ENCODE measurements at regions not wholly inside any gene's neighbourhood (a gene's known extent, or its start where the extent isn't known, plus 50 kb on each side); places are given as distances from the start of the nearest gene placed in this dataset.
"Not testable (repeated sequence)": the region's sequence is repeated elsewhere in the genome, so short reads cannot be mapped to it uniquely, and the experiment has no call there.

DNA sequence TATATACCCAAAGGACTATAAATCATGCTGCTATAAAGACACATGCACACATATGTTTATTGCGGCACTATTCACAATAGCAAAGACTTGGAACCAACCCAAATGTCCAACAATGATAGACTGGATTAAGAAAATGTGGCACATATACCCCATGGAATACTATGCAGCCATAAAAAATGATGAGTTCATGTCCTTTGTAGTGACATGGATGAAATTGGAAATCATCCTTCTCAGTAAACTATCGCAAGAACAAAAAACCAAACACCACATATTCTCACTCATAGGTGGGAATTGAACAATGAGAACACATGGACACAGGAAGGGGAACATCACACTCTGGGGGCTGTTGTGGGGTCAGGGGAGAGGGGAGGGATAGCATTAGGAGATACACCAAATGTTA, 165.7 kb upstream of the KCNJ15 start:
- H3K9me3 Mint-ChIP-seq; H3K4me1 Mint-ChIP-seq (ENCODE audit: low read depth); DNase-seq (ENCODE audit: low spot score); H3K27ac Mint-ChIP-seq; H3K4me3 Mint-ChIP-seq; H3K27me3 Mint-ChIP-seq (ENCODE audit: insufficient read depth); H3K36me3 Mint-ChIP-seq (ENCODE audit: low read depth); intact Hi-C loops (cut with micrococcal nuclease): not testable (repeated sequence)

DNA sequence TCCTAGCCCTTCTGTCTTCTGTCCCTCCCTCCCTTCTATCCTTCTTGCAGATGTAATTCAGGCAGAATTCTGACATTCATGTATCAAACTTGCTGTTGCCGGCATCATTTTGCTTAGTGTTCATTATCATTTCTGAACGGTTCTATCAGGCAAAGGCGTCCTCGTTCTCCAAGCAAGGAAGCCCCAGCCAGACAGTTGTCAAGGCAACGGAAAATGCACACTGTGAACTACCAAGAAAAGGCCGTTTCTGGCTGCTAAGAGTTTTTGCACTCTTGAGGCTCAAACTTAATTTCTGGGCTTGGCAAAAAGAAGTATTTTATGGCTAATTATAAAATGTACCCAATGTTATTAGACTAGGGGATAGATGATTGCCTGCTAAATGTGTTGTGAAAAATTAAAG, 164.7 kb upstream of the KCNJ15 start:
- Mint-ChIP-seq H3K4me3 (no peak overlapping the region), H3K27me3 (ENCODE audit: insufficient read depth) (peaks cover 4% of the 10 kb centered on the region), H3K9me3 (no peaks in the 10 kb centered on the region), H3K27ac (no peak overlapping the region), H3K36me3 (ENCODE audit: low read depth) (no peaks in the 10 kb centered on the region), H3K4me1 (ENCODE audit: low read depth) (no peaks in the 10 kb centered on the region)
- intact Hi-C loops (cut with micrococcal nuclease): no loop called here
- no peak for DNase-seq (ENCODE audit: low spot score)

DNA sequence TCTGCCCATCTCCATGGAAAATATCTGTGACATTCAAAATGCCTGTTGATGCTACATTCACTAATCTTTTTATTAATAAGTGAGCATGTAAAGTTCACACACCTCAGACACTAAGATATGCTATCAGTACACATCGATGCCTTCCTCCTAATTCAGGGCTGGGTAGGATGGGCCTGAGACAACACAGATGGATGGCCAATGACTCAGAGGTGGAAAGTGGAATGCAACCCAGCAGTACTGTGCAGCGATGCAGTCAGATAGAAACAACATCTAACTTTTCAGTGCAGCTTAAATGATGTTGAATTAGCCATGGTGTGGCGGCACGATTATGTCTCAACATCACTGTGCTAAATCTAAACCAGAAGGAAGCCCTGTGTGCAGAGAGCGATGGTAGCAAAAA, 161.6 kb upstream of the KCNJ15 start:
- no peaks in the 10 kb centered on the region for H3K4me1 Mint-ChIP-seq (ENCODE audit: low read depth)
- H3K36me3 Mint-ChIP-seq (ENCODE audit: low read depth): no peaks in the 10 kb centered on the region
- no peak overlapping the region for H3K4me3 Mint-ChIP-seq
- no peak overlapping the region for H3K27ac Mint-ChIP-seq
- DNase-seq (ENCODE audit: low spot score): no peak
- peaks cover 2% of the 10 kb centered on the region for H3K27me3 Mint-ChIP-seq (ENCODE audit: insufficient read depth)
- H3K9me3 Mint-ChIP-seq: no peaks in the 10 kb centered on the region
- intact Hi-C loops (cut with micrococcal nuclease): no loop called here

DNA sequence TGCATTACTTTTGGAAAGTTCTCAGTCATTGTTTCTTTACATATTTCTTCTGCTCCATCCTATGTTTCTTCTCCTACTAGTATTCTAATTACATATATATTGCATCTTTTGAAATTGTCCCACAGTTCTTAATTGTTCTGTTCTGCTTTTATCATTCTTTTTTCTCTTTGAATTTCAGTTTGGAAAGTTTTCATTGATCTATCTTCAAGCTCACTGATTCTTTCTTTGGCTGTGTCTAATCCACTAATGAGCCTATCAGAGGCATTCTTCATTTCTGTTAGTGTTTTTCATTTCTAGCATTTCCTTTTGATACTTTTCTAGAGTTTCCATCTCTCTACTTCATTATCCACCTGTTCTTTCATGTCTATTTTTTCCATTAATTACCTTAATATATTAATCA, 159.0 kb upstream of the KCNJ15 start:
- Mint-ChIP-seq H3K36me3 (ENCODE audit: low read depth) (no peaks in the 10 kb centered on the region), H3K27ac (no peak overlapping the region), H3K9me3 (no peaks in the 10 kb centered on the region), H3K4me3 (no peak overlapping the region), H3K4me1 (ENCODE audit: low read depth) (no peaks in the 10 kb centered on the region), H3K27me3 (ENCODE audit: insufficient read depth) (peaks cover 3% of the 10 kb centered on the region)
- intact Hi-C loops (cut with micrococcal nuclease): no loop called here
- no peak for DNase-seq (ENCODE audit: low spot score)

DNA sequence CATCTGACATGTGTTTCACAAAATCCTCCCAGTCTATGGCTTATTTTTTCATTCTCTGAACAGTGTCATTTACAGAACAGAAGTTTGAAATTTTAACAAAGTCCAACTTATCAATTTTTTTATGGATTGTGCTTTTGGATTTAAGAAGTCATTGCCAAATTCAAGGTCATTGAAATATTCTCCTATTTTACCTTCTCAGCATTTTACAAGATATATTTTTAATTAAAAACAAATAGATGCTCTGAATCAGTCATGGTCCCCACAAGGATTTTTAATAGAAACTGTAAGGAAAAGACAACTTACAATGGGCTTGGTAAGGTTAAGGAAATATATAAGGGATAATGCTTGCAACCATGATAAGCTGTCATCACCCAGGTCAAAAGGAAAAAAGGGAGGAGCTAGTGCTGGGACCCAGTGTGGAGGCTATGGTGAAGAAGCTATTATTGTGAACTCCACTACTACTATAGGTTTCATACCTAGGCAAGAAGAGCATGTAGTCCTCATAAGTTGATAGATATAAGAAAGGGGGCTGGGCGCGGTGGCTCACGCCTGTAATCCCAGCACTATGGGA, 144.5 kb upstream of the KCNJ15 start:
- Mint-ChIP-seq H3K36me3 (ENCODE audit: low read depth) (no peaks in the 10 kb centered on the region), H3K4me3 (no peak overlapping the region), H3K4me1 (ENCODE audit: low read depth) (peaks cover 20% of the 10 kb centered on the region), H3K9me3 (peaks cover 4% of the 10 kb centered on the region), H3K27me3 (ENCODE audit: insufficient read depth) (peaks cover 1% of the 10 kb centered on the region), H3K27ac (no peak overlapping the region)
- no peak for DNase-seq (ENCODE audit: low spot score)
- intact Hi-C loops (cut with micrococcal nuclease): no loop called here

DNA sequence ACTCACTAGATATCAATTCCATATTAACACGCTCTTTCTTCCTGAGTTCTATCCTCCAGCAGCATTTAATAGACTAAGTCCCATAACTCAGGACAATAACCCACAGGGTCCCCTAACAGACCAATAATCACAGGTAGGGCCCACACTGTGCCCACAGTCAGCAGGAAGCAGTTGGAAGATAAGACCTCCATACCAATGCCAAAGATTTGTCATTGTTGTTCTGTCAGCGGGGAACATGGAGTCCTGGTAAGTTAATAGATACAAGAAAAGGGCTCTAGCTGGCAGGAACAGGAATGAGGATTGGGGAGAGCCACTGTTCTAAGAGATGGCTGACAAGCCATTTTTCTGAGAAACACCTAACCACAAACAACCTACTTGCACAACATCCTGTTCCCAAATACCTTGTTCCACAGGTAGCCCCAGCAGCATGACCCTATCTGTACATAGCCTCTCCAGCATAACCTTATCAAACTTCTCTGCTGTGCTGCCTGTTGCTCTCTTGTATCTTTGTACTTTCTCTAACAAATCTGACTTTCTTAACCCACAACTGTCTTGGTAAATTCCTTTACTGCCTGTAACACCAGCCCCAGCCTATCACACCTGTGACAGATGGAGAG, 142.0 kb upstream of the KCNJ15 start:
- H3K9me3 Mint-ChIP-seq: peaks cover 4% of the 10 kb centered on the region
- peaks cover 20% of the 10 kb centered on the region for H3K4me1 Mint-ChIP-seq (ENCODE audit: low read depth)
- intact Hi-C loops (cut with micrococcal nuclease): no loop called here
- H3K36me3 Mint-ChIP-seq (ENCODE audit: low read depth): no peaks in the 10 kb centered on the region
- no peak overlapping the region for H3K4me3 Mint-ChIP-seq
- H3K27ac Mint-ChIP-seq: no peak overlapping the region
- peaks cover 4% of the 10 kb centered on the region for H3K27me3 Mint-ChIP-seq (ENCODE audit: insufficient read depth)
- no peak for DNase-seq (ENCODE audit: low spot score)

DNA sequence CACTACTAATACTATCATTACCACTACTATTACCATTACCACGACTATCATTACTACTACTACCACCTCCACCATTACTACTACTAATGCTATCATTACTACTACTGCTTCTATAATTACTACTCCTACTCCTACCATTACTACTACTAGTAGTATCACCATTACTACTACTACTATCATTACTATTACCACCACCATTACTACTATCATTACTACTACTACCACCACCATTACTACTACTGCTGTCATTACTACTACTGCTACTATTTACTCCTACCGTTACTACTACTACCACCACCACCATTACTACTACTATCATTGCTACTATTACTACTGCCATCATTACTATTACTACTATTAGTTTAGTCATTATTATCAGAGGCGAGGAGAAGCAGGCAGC, 140.9 kb upstream of the KCNJ15 start:
- Mint-ChIP-seq H3K36me3 (ENCODE audit: low read depth) (no peaks in the 10 kb centered on the region), H3K4me3 (no peak overlapping the region), H3K9me3 (peaks cover 4% of the 10 kb centered on the region), H3K27ac (no peak overlapping the region), H3K4me1 (ENCODE audit: low read depth) (peaks cover 20% of the 10 kb centered on the region), H3K27me3 (ENCODE audit: insufficient read depth) (peaks cover 4% of the 10 kb centered on the region)
- intact Hi-C loops (cut with micrococcal nuclease): no loop called here
- no peak for DNase-seq (ENCODE audit: low spot score)

DNA sequence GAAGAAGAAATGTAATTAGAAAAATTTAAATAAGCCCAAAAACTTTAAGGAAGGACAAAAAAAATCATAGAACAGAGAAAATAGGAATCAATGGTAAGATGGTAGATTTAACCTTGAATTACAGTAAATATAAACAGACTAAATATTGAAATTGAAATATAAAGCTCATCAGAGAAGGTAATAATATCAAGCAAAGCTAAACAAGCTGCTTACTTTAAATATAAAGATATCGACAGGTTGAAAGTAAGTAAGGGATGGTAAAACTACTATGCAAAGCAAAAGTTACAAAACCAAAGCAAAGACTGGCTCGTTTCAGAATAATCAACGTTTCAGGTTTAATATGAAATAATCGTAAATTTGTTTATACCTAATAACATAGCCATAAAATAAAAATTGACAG, 137.0 kb upstream of the KCNJ15 start:
- DNase-seq (ENCODE audit: low spot score): no peak
- Mint-ChIP-seq H3K36me3 (ENCODE audit: low read depth) (no peaks in the 10 kb centered on the region), H3K4me1 (ENCODE audit: low read depth) (peaks cover 5% of the 10 kb centered on the region), H3K27me3 (ENCODE audit: insufficient read depth) (peaks cover 2% of the 10 kb centered on the region), H3K9me3 (no peaks in the 10 kb centered on the region), H3K4me3 (no peak overlapping the region), H3K27ac (no peak overlapping the region)
- intact Hi-C loops (cut with micrococcal nuclease): no loop called here

DNA sequence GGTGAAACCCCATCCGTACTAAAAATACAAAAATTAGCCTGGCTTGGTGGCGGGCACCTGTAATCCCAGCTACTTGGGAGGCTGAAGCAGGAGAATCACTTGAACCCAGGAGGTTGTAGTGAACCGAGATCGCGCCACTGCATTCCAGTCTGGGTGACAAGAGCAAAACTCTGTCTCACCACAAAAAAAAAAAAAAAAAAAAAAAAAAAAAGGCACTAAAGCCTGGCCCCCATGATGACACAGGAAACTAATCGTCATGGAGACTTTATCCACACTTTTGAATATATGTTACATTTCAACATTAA, 136.2 kb upstream of the KCNJ15 start:
- H3K4me3 Mint-ChIP-seq; DNase-seq (ENCODE audit: low spot score); H3K27me3 Mint-ChIP-seq (ENCODE audit: insufficient read depth); H3K4me1 Mint-ChIP-seq (ENCODE audit: low read depth); intact Hi-C loops (cut with micrococcal nuclease); H3K27ac Mint-ChIP-seq; H3K9me3 Mint-ChIP-seq; H3K36me3 Mint-ChIP-seq (ENCODE audit: low read depth): not testable (repeated sequence)

DNA sequence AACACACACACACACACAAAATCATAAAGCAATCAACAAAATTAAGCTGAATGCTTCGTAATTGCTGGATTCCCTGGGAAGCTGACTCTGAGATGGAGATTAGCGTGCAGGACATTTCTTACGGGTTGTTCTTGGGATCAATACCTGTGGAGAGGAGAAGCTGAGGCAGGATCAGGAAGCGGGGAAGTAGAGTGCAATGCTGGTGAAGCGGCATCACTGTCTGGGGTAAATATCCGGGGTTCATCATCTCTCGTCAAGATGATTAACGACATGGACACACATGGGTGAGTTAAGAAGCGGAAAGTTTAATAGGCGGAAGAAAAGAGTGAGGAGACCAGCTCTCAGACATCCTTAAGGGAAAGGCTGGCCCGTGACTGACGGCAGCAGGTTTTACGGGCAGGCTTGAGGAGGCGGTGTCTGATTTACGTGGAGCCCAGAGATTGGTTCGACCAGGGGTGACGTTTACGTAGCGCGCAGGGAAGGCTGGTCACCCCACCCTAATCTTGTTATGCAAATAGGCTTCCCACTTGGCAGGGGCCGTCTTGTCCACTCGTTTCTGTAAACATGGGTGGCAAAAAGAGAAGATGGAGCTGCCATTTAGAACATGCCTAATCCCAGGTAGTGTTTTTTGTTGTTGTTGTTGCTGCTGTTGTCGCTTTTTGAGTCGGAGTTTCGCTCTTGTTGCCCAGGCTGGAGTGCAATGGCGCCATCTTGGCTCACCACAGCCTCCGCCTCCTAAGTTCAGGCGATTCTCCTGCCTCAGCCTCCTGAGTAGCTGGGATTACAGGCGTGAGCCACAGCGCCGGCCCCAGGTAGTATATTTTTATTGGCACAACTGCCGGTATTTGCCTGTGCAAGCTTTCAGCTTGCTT, 135.6 kb upstream of the KCNJ15 start:
- Mint-ChIP-seq H3K27ac (no peak overlapping the region), H3K27me3 (ENCODE audit: insufficient read depth) (peaks cover 6% of the 10 kb centered on the region), H3K9me3 (no peaks in the 10 kb centered on the region), H3K4me3 (no peak overlapping the region), H3K4me1 (ENCODE audit: low read depth) (no peaks in the 10 kb centered on the region), H3K36me3 (ENCODE audit: low read depth) (no peaks in the 10 kb centered on the region)
- intact Hi-C loops (cut with micrococcal nuclease): no loop called here
- DNase-seq (ENCODE audit: low spot score): no peak

DNA sequence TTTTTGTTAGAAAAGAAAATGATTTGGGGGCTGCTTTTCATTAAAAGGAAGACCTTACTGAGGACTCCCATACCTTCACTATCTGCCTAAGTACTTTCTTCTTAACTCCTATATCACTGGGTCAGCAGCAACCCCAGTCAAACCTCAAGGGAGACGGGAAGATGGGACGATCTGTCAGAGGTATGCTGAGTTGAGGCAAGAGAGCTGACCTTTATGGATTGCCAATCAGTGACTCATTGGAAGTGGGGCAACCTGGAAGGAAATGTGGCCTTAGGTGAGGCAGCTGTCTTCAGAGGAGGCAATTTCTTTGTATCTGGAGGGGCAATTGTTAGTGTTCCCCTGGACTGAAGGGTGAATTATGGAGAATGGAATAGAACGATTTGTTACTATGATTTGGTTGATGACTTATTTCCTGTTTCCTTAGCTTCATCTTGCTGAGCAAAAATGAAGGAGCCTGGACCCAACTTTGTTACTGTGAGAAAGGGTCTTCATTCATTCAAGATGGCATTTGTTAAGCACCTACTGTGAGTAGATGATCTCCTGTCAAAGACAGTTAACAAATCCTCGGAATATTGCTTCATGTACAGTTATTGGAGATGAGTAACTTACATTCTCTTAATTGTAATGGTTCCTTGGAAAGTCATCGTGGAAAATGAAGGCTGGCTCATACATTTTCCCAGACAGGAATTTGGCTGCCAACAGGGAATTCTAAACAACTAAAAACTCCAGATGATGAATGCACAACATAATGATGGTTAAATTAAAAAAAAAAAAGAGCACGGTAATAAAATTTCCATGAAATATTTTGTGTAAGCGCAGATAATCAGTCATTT, 134.7 kb upstream of the KCNJ15 start:
- intact Hi-C loops (cut with micrococcal nuclease): no loop called here
- no peaks in the 10 kb centered on the region for H3K9me3 Mint-ChIP-seq
- no peak overlapping the region for H3K27ac Mint-ChIP-seq
- no peak for DNase-seq (ENCODE audit: low spot score)
- H3K4me1 Mint-ChIP-seq (ENCODE audit: low read depth): no peaks in the 10 kb centered on the region
- H3K4me3 Mint-ChIP-seq: no peak overlapping the region
- peaks cover 6% of the 10 kb centered on the region for H3K27me3 Mint-ChIP-seq (ENCODE audit: insufficient read depth)
- H3K36me3 Mint-ChIP-seq (ENCODE audit: low read depth): no peaks in the 10 kb centered on the region

DNA sequence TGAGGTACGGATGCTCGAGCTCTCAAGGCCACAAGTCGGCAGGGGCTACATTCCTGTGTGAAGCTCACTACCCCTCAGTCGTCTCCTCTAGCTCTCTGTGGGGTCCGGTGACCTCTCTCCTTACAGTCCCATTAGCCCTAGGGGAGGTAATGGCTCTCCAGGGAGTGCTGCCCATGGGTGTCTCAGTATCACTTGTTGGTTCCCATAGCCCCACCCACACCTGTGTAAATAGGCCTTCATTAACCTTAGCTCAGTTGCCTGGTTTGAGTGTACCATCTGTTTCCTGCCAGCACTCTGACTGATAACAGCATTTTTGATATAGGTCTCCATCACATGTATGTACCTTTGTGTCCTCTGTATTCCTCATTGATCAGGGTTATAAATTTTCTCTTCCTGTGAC, 133.2 kb upstream of the KCNJ15 start:
- no peak for DNase-seq (ENCODE audit: low spot score)
- peaks cover 4% of the 10 kb centered on the region for H3K27me3 Mint-ChIP-seq (ENCODE audit: insufficient read depth)
- no peak overlapping the region for H3K27ac Mint-ChIP-seq
- no peaks in the 10 kb centered on the region for H3K36me3 Mint-ChIP-seq (ENCODE audit: low read depth)
- H3K9me3 Mint-ChIP-seq: no peaks in the 10 kb centered on the region
- H3K4me3 Mint-ChIP-seq: no peak overlapping the region
- intact Hi-C loops (cut with micrococcal nuclease): no loop called here
- H3K4me1 Mint-ChIP-seq (ENCODE audit: low read depth): no peaks in the 10 kb centered on the region

Measured in activated T-helper 1 cell treated with anti-CD3 and anti-CD28 coated beads, Interleukin-12 subunit alpha, Interleukin-12 subunit beta, Interleukin-2, Interleukin-4 antibody, amounts not matched to agents 30 ng/mL and 10 ng/mL and 1 ng/mL, durations not matched to agents 14 hours and 24 hours and 36 hours (primary cell).